Neural progenitor cell (in vitro differentiated cells): ENCODE measurements at regions not wholly inside any gene's neighbourhood (a gene's known extent, or its start where the extent isn't known, plus 50 kb on each side); places are given as distances from the start of the nearest gene placed in this dataset.

Experiments used
- DNase-seq: peaks from one replicate; pipeline ENCODE4 v3.0.0-alpha.2; 2016; ENCODE audit warnings: low spot score
- H2AFZ ChIP-seq: fragments of 200-600 bp; sonication (generic); replicated peaks from 2 replicates; pipeline ENCODE4 v1.6.1; 2016; ENCODE audit warnings: antibody characterized with exemption
- H3F3A ChIP-seq: fragments of 200-600 bp; sonication (generic); 2 replicates; pipeline ENCODE4 v1.6.1; 2016; ENCODE audit warnings: antibody characterized with exemption, low read depth
- H3K27ac ChIP-seq: fragments of 200-600 bp; sonication (generic); 2 replicates; pipeline ENCODE4 v1.5.1; 2016; ENCODE audit warnings: mild to moderate bottlenecking
- H3K27me3 ChIP-seq: fragments of 200-600 bp; sonication (generic); 2 replicates; pipeline ENCODE4 v1.6.1; 2016; ENCODE audit warnings: mild to moderate bottlenecking, moderate library complexity
- H3K36me3 ChIP-seq: fragments of 200-600 bp; sonication (generic); 2 replicates; pipeline ENCODE4 v1.5.1; 2016
- H3K4me1 ChIP-seq: fragments of 200-600 bp; sonication (generic); 2 replicates; pipeline ENCODE4 v1.6.1; 2016; ENCODE audit warnings: mixed run types
- H3K4me2 ChIP-seq: fragments of 200-600 bp; sonication (generic); 2 replicates; pipeline ENCODE4 v1.6.1; 2016
- H3K4me3 ChIP-seq: fragments of 200-600 bp; sonication (generic); 2 replicates; pipeline ENCODE4 v1.5.1; 2016
- H3K79me2 ChIP-seq: fragments of 200-600 bp; sonication (generic); 2 replicates; pipeline ENCODE4 v1.6.1; 2016; ENCODE audit warnings: low read depth
- H3K9ac ChIP-seq: fragments of 200-600 bp; sonication (generic); 2 replicates; pipeline ENCODE4 v1.6.1; 2016
- H3K9me3 ChIP-seq: fragments of 200-600 bp; sonication (generic); 2 replicates; pipeline ENCODE4 v1.5.1; 2016; ENCODE audit warnings: low read depth
- H4K20me1 ChIP-seq: fragments of 200-600 bp; sonication (generic); 2 replicates; pipeline ENCODE4 v1.6.1; 2016; ENCODE audit warnings: low read depth
- H3K27ac Mint-ChIP-seq: 3 replicates; pipeline ENCODE4 v1.8.0; 2021; ENCODE audit warnings: mixed read lengths
- H3K27me3 Mint-ChIP-seq: 2 replicates; pipeline ENCODE4 v1.8.0; 2022; ENCODE audit warnings: low read depth, mild to moderate bottlenecking, inconsistent platforms, moderate library complexity, mixed read lengths; ENCODE audit not compliant: insufficient read depth
- H3K36me3 Mint-ChIP-seq: 3 replicates; pipeline ENCODE4 v1.8.0; 2021; ENCODE audit warnings: mixed read lengths
- H3K4me1 Mint-ChIP-seq: 3 replicates; pipeline ENCODE4 v1.8.0; 2021; ENCODE audit warnings: mixed read lengths
- H3K4me3 Mint-ChIP-seq: 3 replicates; pipeline ENCODE4 v1.8.0; 2021; ENCODE audit warnings: mild to moderate bottlenecking, moderate library complexity, mixed read lengths
- H3K9me3 Mint-ChIP-seq: 3 replicates; pipeline ENCODE4 v1.8.0; 2020; ENCODE audit warnings: mixed read lengths
- CTCF ChIP-seq: fragments of 200-600 bp; sonication (generic); IDR thresholded peaks from 2 replicates; pipeline ENCODE4 v1.5.1; 2017; ENCODE audit warnings: antibody characterized with exemption, mild to moderate bottlenecking
- EZH2 ChIP-seq: fragments of 200-600 bp; sonication (generic); IDR thresholded peaks from 2 replicates; pipeline ENCODE4 v1.6.1; 2017; ENCODE audit warnings: antibody characterized with exemption, mild to moderate bottlenecking, moderate library complexity
- EZH2phosphoT487 ChIP-seq: fragments of 200-600 bp; sonication (generic); IDR thresholded peaks from 2 replicates; pipeline ENCODE4 v1.6.1; 2017; ENCODE audit warnings: antibody characterized with exemption

DNA sequence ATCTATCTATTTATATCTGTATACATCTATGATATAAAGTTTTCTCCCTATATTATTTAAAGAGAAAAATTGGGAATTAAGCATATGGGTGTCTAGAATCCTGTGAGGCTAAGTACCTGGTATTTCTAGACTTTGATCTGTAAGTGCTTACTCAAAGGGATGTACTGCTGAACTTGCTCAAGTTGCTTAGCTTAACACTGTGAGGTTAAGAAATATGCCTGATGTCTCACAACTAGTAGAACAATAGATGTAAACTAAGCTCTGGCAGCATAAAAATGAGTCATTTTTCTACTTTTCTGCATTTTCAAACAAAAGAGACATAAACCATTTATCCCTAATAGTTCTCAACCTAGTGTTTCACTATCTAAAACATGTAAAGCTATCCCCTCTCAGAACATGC, 744.4 kb upstream of the ANO3 start:
- Histone ChIP-seq H3K27ac (no peak overlapping the region), H3K9me3 (no peaks in the 10 kb centered on the region), H3F3A (no peaks in the 10 kb centered on the region), H2AFZ (no peak overlapping the region), H3K27me3 (no peaks in the 10 kb centered on the region), H3K36me3 (peaks cover 3% of the 10 kb centered on the region), H3K4me1 (no peaks in the 10 kb centered on the region), H3K79me2 (no peaks in the 10 kb centered on the region), H3K9ac (no peak overlapping the region), H3K4me2 (no peak overlapping the region), H3K4me3 (no peak overlapping the region), H4K20me1 (no peaks in the 10 kb centered on the region)
- no peaks in the 10 kb centered on the region for H3K27me3 Mint-ChIP-seq
- TF ChIP-seq CTCF (no peak), EZH2phosphoT487 (no peak), EZH2 (no peak)
- no peaks in the 10 kb centered on the region for H3K36me3 Mint-ChIP-seq
- H3K9me3 Mint-ChIP-seq = no peaks in the 10 kb centered on the region
- no peaks in the 10 kb centered on the region for H3K4me1 Mint-ChIP-seq
- DNase-seq = no peak
- no peak overlapping the region for H3K27ac Mint-ChIP-seq
- no peak overlapping the region for H3K4me3 Mint-ChIP-seq

GRCh38 chr11:25593221-25593620, 738.7 kb upstream of the ANO3 start:
- Histone ChIP-seq H3K9me3 (no peaks in the 10 kb centered on the region), H3K27ac (no peak overlapping the region), H3K27me3 (no peaks in the 10 kb centered on the region), H3K36me3 (peaks cover 3% of the 10 kb centered on the region), H3K79me2 (no peaks in the 10 kb centered on the region), H4K20me1 (no peaks in the 10 kb centered on the region), H3K4me1 (peaks cover 6% of the 10 kb centered on the region), H2AFZ (no peak overlapping the region), H3F3A (no peaks in the 10 kb centered on the region), H3K4me3 (no peak overlapping the region), H3K9ac (no peak overlapping the region), H3K4me2 (no peak overlapping the region)
- TF ChIP-seq EZH2 = no peak
- no peak for TF ChIP-seq EZH2phosphoT487
- no peak for TF ChIP-seq CTCF
- no peaks in the 10 kb centered on the region for H3K4me1 Mint-ChIP-seq
- no peak for DNase-seq
- no peak overlapping the region for H3K27ac Mint-ChIP-seq
- H3K36me3 Mint-ChIP-seq = no peaks in the 10 kb centered on the region
- H3K4me3 Mint-ChIP-seq = no peak overlapping the region
- H3K9me3 Mint-ChIP-seq = no peaks in the 10 kb centered on the region
- no peaks in the 10 kb centered on the region for H3K27me3 Mint-ChIP-seq

DNA sequence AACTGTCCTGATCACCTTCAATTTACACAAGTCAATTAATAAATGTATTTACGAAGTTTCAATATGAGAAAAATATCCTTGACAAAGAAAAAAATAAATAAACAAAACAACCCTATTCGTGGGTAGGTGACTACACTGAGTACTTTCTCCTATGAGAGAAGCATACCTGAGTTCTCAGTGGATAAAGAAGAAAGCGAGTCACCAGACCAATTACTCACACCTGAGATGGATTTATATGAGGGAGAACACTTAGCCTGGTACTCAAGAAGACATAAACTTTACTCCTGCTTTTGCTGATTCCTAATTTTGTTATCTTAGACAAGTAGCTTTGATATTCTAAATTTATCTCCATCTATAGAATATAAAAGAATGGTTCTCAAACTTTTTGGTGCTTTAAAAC, 735.2 kb upstream of the ANO3 start:
- Mint-ChIP-seq H3K27ac (no peak overlapping the region), H3K4me1 (no peaks in the 10 kb centered on the region), H3K27me3 (peaks cover 5% of the 10 kb centered on the region), H3K36me3 (no peaks in the 10 kb centered on the region), H3K4me3 (no peak overlapping the region), H3K9me3 (no peaks in the 10 kb centered on the region)
- Histone ChIP-seq H3K36me3 (no peaks in the 10 kb centered on the region), H3K4me3 (no peak overlapping the region), H3K4me1 (peaks cover 6% of the 10 kb centered on the region), H3F3A (no peaks in the 10 kb centered on the region), H3K4me2 (no peak overlapping the region), H3K9me3 (no peaks in the 10 kb centered on the region), H3K9ac (no peak overlapping the region), H3K27ac (no peak overlapping the region), H3K27me3 (no peaks in the 10 kb centered on the region), H3K79me2 (no peaks in the 10 kb centered on the region), H4K20me1 (no peaks in the 10 kb centered on the region), H2AFZ (no peak overlapping the region)
- TF ChIP-seq EZH2phosphoT487 (no peak), EZH2 (no peak), CTCF (no peak)
- no peak for DNase-seq

- Histone ChIP-seq H3K9ac (no peak overlapping the region), H3K79me2 (no peaks in the 10 kb centered on the region), H3K4me2 (no peak overlapping the region), H3K27ac (no peak overlapping the region), H3F3A (no peaks in the 10 kb centered on the region), H3K4me3 (no peak overlapping the region), H2AFZ (no peak overlapping the region), H3K27me3 (no peaks in the 10 kb centered on the region), H4K20me1 (no peaks in the 10 kb centered on the region), H3K4me1 (peaks cover 10% of the 10 kb centered on the region), H3K9me3 (no peaks in the 10 kb centered on the region), H3K36me3 (no peaks in the 10 kb centered on the region)
- Mint-ChIP-seq H3K4me3 (no peak overlapping the region), H3K27ac (no peak overlapping the region), H3K4me1 (no peaks in the 10 kb centered on the region), H3K27me3 (peaks cover 5% of the 10 kb centered on the region), H3K36me3 (no peaks in the 10 kb centered on the region), H3K9me3 (no peaks in the 10 kb centered on the region)
- TF ChIP-seq EZH2 = no peak
- TF ChIP-seq EZH2phosphoT487 = no peak
- no peak for TF ChIP-seq CTCF
- peak; percentile 44 for DNase-seq
Observed at GRCh38 chr11:25597696-25598095, 734.2 kb upstream of the ANO3 start.
